GM21825 (cell line): ENCODE measurements at regions not wholly inside any gene's neighbourhood (a gene's known extent, or its start where the extent isn't known, plus 50 kb on each side); places are given as distances from the start of the nearest gene placed in this dataset.

Experiments
- ATAC-seq: cut with Tn5 transposase; IDR thresholded peaks from one replicate; pipeline ENCODE4 v1.9.1; 2021; ENCODE audit warnings: mild to moderate bottlenecking, moderate library complexity; ENCODE audit not compliant: unreplicated experiment

- ATAC-seq, result no peak
These were observed 99.4 kb upstream of the CTTNBP2 start for GRCh38 chr7:117972606-117973005.

GRCh38 chr7:117973975-117974374, 100.7 kb upstream of the CTTNBP2 start:
- ATAC-seq, result no peak

DNA sequence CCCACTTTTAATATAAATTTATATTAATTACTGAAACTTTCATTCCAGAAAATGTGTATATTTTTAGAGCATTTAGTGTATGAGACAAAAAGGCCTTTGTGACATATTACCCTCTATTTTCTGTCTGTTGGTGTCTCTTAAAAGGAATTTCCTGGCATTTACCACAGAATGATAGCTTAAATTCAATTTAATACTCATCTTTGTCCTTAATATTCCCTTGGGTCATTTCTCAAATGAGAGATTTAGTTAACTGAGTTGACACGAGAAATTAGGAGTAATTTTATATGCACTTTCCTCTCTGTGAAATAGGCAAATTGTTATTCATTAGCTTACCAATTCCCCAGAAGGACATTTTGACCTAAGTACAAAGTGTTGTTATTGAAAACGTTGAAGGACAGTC, 101.7 kb upstream of the CTTNBP2 start:
- no peak for ATAC-seq

- no peak for ATAC-seq
These were observed 102.2 kb upstream of the CTTNBP2 start for GRCh38 chr7:117975476-117975875.

- ATAC-seq, result no peak
These were observed 106.8 kb upstream of the CTTNBP2 start for GRCh38 chr7:117979954-117980497.

- no peak for ATAC-seq
These were observed 109.1 kb upstream of the CTTNBP2 start for GRCh38 chr7:117982071-117983055.

GRCh38 chr7:117986645-117987269, 113.5 kb upstream of the CTTNBP2 start:
- ATAC-seq, result no peak

DNA sequence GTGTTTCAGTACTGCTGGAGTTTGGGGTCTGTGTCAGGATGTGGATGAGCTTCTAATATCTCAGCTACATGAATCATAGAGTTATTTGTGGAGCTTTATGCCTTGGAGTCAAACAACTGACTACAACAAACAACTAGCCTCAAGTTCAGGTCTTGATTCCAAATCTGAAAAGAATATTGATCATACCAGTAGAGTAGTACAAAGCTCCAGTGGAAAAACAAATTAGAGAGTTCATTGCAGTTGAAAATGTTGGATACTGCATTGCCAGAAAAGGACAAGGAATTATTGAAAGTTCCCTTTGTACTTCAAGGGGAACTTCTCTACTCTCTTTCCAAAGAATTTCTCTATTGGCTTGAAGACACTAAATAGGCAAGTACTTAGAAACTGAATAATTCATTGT, 117.6 kb upstream of the CTTNBP2 start:
- ATAC-seq, result no peak

GRCh38 chr7:117992635-117993376, 119.6 kb upstream of the CTTNBP2 start:
- no peak for ATAC-seq

DNA sequence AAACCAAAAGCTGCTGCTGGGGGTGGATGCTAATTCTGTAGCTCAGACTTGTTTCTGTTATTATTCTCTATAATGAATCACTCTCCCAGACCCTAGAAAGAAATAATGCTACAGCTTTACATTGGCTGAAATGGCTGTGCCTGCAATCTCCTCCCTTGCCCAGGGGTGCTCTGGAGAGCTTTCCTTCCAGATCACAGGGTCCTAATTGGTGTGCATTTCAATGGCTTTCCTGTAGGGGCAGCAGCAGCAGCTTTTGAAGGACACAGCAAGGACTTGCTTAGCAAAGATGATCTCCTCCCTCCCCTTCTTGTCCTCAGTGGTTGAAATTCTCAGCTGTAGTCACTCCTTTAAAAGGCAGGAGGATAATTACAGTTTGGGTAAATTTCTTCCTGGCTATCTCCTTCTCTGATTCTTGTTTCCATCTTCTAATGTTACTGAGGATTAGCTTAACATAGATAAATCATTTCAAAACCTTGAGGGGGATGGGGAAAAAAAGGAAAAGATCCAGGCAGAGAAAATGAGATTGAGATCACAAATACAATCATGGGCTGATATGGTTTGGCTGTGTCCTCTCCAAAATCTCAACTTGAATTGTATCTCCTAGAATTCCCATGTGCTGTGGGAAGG, 120.2 kb upstream of the CTTNBP2 start:
- no peak for ATAC-seq

- ATAC-seq, result no peak
These were observed 122.8 kb upstream of the CTTNBP2 start for GRCh38 chr7:117995850-117996650.

DNA sequence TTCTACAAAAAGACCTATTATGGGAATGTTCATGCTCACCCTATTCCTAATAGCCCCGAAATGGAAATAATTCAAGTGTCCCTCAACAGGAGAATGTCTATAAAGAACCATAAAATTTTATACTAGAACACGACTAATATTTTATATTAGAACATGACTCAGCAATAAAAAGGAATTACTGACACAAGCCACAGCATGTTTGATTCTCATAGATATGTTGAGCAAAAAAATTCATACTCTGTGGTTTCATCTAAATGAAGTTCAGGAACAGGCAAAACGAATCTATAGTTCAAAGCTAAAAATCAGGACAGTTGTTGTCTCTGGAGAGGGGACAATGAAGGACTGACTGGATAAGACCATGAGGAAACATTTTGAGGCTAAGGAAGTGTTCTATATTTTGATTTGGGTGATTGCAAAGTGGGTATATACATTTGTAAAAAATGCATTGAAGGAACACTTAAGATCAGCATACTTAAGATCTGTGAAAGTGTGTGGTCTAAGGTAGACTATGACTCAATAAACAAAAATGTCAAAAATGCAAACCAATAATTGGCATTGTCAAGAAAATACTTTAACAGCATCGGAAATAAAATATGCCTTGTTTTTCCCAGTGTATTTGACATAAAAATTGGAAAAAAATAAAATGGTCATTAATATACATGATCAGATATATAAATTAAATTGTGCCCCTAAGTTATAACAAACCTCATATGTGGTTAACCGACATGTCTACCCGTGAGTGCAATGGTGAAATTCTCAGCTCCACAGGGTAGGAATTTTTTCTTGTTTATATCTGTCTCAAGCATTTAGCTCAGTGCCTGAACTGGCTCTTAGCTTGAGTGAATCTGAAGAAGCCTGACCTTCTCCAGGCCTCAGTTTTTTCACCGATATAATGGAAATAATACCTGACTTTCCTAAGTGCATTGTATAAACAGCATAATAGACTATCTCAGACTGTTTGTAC, 124.9 kb upstream of the CTTNBP2 start:
- ATAC-seq, result no peak

DNA sequence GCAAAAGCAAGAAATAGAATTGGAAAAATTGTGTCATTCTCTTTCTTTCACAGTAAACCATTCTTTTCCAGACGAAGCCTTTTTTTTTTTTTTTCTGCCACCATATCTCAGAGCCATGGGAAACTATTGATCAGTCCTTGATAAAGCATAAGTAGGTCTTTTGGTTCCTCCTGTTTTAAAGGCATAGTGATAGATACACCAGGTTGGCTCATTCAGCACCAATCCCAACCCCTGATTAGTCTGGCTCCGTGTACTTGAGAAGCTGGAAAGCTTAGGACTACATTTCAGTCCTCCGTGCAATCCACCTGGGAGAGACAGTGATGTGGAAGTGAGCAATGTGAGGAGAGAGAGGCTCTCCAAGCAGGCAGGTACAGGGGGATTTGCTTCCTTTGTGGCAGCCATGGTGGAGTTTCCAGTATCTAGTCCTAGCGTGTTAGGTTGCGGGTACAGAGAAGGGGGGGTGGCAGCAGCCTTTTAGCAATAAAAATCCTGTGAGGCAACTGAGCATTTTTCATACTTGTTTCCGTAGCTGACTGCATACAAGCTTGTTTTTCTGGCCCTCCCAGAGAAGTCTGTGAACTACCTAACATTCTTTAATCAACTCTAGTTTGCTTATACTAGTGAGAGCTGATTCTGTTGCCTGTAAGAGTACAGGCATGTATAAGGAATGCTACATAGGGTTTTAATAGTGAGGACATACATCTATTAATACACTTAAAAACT, 127.4 kb upstream of the CTTNBP2 start:
- ATAC-seq, result no peak

- no peak for ATAC-seq
These were observed 130.2 kb upstream of the CTTNBP2 start for GRCh38 chr7:118003476-118003875.

DNA sequence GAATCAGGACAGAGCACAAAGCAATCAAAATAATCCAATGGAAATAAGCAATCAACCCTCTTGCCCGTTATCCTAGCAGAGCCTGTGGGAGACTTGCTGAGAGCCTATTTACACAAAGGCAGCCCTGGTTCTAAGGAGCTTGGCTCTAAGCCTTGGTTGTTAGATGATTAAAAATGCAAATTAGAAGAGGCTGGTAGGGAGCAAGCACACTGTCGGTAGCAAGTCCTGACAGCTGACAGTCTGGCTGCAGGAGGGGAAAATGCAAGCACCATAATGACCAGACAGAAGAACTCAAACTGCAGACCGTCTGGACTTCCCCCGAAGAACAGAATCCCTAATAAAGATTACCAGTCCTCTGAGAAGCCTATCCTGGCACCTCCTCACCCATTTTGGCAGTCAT, 131.8 kb upstream of the CTTNBP2 start:
- no peak for ATAC-seq

GRCh38 chr7:118006979-118007378, 133.7 kb upstream of the CTTNBP2 start:
- ATAC-seq, result no peak

- ATAC-seq, result no peak
These were observed 136.2 kb upstream of the CTTNBP2 start for GRCh38 chr7:118009419-118009818.

DNA sequence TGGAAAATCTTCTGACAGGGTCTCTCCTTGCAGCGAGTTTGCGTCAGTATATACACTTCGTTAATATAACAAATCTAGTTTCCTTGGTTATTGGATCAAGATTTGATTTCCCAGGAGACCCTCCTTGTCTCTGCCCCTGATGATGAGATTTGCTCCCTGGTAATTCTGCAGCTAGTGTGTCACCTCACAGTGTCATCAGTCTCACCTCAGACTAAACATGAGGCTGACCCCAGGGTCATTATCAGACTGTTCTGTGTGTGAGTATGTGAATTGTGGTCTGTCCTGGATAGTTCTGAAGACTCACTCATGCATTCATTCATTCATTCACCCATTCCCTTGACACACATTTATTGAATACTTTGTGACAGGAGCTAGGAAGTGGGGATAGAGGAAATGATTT, 138.4 kb upstream of the CTTNBP2 start:
- ATAC-seq, result no peak
